ENCODE measurements at regions not wholly inside any gene's neighbourhood (a gene's known extent, or its start where the extent isn't known, plus 50 kb on each side); places are given as distances from the start of the nearest gene placed in this dataset.

GRCh38 chr1:199931666-199932377, 95.7 kb upstream of the NR5A2 start:
- H3K27me3 ChIP-seq: no peaks in the 10 kb centered on the region
- no peaks in the 10 kb centered on the region for H3K9me3 ChIP-seq
- H3K4me1 ChIP-seq: no peaks in the 10 kb centered on the region
- H3K36me3 ChIP-seq: no peaks in the 10 kb centered on the region
- no peak overlapping the region for H3K27ac ChIP-seq
- H3K4me3 ChIP-seq: peak overlapping the region in 1 of 4 donors; percentile 43
- TF ChIP-seq POLR2A (IDR thresholded peaks at IDR 0.05) (no peak), CTCF (IDR thresholded peaks at IDR 0.05) (no peak)
- DNase-seq: peak in 1 of 3 donors; percentile 70

GRCh38 chr1:199932462-199932861, 95.0 kb upstream of the NR5A2 start:
- no peak for DNase-seq
- no peak for TF ChIP-seq POLR2A (IDR thresholded peaks at IDR 0.05)
- TF ChIP-seq CTCF (IDR thresholded peaks at IDR 0.05): no peak
- no peaks in the 10 kb centered on the region for H3K9me3 ChIP-seq
- no peaks in the 10 kb centered on the region for H3K4me1 ChIP-seq
- H3K27ac ChIP-seq: no peak overlapping the region
- no peaks in the 10 kb centered on the region for H3K27me3 ChIP-seq
- no peaks in the 10 kb centered on the region for H3K36me3 ChIP-seq
- H3K4me3 ChIP-seq: peak overlapping the region in 1 of 4 donors; percentile 43

- H3K4me1 ChIP-seq: no peaks in the 10 kb centered on the region
- DNase-seq: no peak
- H3K36me3 ChIP-seq: no peaks in the 10 kb centered on the region
- no peaks in the 10 kb centered on the region for H3K9me3 ChIP-seq
- TF ChIP-seq POLR2A (IDR thresholded peaks at IDR 0.05): no peak
- no peak overlapping the region for H3K4me3 ChIP-seq
- H3K27ac ChIP-seq: no peak overlapping the region
- H3K27me3 ChIP-seq: no peaks in the 10 kb centered on the region
Observed at GRCh38 chr1:199936441-199936840, 91.1 kb upstream of the NR5A2 start.

DNA sequence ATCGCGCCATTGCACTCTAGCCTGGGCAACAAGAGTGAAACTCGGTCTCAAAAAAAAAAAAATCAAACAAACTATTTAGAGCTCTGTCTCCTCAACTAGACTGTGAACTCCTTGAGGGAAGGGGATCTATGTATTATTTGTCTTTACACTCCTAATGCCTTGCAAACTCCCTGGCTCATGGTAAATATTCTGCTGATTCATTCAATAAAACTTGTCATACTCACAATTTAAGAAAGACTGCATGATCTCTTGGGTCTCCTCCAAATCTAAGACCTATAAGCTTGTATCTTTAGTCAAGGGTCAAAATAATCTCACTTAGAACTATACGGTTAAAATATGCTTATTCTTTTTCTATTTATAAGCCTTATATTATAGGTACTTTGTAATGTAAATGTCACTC, 90.3 kb upstream of the NR5A2 start:
- Histone ChIP-seq H3K4me3 (no peak overlapping the region), H3K4me1 (no peaks in the 10 kb centered on the region), H3K27ac (no peak overlapping the region), H3K27me3 (no peaks in the 10 kb centered on the region), H3K36me3 (no peaks in the 10 kb centered on the region), H3K9me3 (no peaks in the 10 kb centered on the region)
- no peak for DNase-seq
- TF ChIP-seq CTCF (IDR thresholded peaks at IDR 0.05) (no peak), POLR2A (IDR thresholded peaks at IDR 0.05) (no peak)

DNA sequence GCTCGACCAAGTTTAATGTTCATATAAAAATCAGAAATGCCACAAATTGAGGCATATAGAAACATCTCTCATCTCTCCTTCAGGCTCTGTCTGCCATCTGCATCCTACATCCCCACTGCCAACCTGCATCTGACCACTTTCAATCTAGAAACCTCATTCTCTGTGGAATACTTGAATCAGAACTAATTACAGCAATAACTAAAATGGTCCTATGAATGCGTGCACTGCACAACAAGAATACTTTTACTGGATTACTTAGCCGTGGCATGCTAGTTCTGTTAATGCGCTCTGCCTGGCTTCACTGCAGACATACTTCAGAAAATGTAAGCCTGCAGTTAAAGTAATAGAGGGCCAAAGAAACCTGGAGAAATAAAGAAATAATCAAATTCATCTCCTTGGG, 89.8 kb upstream of the NR5A2 start:
- H3K9me3 ChIP-seq: no peaks in the 10 kb centered on the region
- TF ChIP-seq POLR2A (IDR thresholded peaks at IDR 0.05): no peak
- TF ChIP-seq CTCF (IDR thresholded peaks at IDR 0.05): no peak

DNA sequence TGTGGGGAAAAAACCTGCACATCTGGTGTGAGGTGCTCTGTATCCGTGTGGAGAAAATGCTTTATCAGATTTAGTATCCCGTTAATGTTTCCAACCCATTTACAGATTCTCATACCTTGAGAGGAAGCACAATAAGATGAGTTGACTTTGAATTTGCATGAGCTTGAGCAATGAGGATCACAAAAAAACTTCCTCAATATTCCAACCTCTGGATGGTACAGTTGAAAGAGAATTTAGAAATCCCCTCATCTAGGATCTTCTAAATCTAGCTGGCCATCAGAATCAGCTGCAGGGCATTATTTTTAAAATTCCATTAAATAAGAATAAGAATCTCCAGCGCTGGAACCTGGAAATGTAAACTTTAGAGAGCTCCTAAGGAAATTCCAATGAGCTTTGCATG, 82.5 kb upstream of the NR5A2 start:
- Histone ChIP-seq H3K4me3 (no peak overlapping the region), H3K9me3 (no peaks in the 10 kb centered on the region), H3K27ac (no peak overlapping the region), H3K27me3 (no peaks in the 10 kb centered on the region), H3K4me1 (no peaks in the 10 kb centered on the region), H3K36me3 (no peaks in the 10 kb centered on the region)
- no peak for DNase-seq
- TF ChIP-seq CTCF (IDR thresholded peaks at IDR 0.05): no peak
- no peak for TF ChIP-seq POLR2A (IDR thresholded peaks at IDR 0.05)

More for the DNA sequence above, 89.8 kb upstream of the NR5A2 start:
- Histone ChIP-seq H3K27me3 (no peaks in the 10 kb centered on the region), H3K36me3 (no peaks in the 10 kb centered on the region), H3K4me1 (no peaks in the 10 kb centered on the region), H3K4me3 (no peak overlapping the region), H3K27ac (no peak overlapping the region)
- no peak for DNase-seq

Data from Peyer's patch (tissue), 4 donors.